ENCODE measurements at regions not wholly inside any gene's neighbourhood (a gene's known extent, or its start where the extent isn't known, plus 50 kb on each side); places are given as distances from the start of the nearest gene placed in this dataset.
"Not testable (repeated sequence)": the region's sequence is repeated elsewhere in the genome, so short reads cannot be mapped to it uniquely, and the experiment has no call there.

DNA sequence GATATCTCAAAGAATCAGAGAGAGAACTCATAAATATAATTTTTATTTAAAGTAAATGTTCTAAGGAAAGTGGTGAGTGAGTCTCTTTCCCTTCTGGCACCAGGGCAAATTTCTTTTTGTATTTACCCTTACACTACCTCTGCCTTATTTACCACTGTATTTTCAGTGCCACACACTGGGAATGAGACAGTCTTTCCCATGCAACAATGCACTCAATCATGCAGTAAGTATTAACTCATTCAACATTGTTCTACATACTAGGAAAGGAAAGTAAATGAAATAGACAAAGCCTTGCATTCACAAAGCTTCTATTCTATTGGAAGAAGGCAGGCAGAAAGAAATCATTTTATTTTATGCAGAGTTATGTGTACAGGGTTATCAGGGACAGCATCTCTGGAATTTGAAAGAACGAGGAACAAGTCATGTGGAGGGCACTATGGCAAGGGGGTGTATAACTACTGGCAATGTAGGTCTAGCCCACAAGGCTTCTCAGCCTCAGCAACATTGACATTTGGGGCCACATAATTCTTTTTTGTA lies 129.8 kb upstream of the PRDX6 start:
- DNase-seq = no peak

DNA sequence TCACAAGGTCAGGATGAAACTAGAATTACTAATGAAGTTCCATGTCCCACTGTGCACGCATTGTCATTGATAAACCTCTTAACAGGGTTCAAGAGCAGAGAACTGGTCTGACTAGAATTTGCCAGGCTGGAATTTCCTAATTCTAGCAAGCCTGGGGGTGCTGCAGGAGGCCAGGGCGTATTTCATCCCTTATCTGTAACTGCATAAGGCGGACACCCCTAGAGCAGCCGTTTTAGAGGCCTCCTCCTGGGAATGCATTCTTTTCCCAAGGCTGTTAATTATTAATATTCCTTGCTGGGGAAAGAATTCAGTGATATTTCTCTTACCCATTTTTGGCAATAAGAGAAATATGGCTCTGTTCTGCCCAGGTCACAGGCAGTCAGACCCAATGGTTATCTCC lies 124.5 kb upstream of the PRDX6 start:
- DNase-seq = not testable (repeated sequence)

DNA sequence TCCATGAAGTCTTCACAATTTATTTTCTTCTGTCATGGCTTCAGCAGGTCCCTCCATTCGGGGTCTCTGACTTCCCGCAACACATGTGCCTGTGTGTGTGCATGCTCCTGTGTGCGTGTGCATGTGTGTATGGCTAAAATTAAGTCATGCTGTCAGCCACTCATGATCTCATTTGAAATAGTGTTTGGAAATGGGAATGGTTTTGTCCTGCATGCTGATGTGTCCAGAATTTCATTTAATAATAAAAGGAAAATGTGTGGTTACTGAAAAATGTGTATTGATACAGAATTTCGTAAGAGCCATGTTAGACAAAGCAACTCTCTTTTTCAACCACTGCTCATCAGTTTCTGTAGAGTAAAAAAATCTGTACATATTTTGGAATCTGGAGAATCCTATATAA lies 123.8 kb upstream of the PRDX6 start:
- no peak for DNase-seq

DNA sequence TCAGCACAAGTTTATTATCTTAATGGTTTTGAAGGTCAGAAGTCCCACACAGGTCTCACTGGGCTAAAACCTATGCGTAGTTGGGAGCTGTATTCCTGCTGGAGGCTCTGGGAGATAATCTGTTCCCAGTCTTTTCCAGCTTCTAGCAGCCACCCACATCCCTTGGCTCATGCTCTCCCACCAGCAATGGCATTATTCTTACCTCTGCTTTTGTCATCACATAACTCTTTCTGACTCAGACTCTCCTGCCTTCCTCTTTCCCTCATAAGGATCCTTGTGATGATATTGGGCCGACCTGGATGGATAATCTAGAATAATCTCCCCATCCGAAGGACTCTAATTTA lies 122.2 kb upstream of the PRDX6 start:
- DNase-seq = no peak

DNA sequence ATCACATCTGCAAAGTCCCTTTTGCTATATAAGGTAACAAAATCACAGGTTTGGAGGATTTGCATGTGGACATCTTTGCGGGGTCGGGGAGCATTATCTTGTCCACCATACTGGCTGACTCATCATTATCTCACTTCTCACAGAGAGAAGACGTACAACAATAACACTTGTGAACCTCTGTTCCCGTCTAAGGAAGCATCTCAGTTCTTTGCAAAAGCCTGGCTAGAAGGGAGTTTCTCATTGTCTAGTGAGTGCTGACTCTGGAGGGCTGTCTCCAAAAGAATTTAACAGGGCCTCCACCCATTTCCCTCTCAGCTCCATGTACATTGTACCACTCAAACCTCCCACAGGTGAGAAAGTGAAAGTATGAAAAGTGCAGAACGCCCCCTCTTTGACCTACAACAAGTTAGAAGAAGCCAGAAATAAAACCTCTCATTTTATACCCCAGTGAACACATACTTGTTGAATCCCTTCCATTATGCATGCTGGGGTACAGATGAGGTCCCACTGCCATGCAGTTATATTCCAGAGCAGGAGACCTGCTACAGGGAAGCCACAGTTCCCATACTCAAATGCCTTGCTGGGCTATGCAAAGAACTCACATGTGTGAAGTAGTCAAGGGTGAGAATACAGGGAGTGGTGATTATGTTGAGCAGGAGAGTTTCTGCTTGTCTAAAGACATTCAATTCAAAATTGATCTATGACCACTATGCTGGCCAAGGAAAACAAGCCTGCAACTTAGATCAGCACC lies 121.7 kb upstream of the PRDX6 start:
- no peak for DNase-seq

DNA sequence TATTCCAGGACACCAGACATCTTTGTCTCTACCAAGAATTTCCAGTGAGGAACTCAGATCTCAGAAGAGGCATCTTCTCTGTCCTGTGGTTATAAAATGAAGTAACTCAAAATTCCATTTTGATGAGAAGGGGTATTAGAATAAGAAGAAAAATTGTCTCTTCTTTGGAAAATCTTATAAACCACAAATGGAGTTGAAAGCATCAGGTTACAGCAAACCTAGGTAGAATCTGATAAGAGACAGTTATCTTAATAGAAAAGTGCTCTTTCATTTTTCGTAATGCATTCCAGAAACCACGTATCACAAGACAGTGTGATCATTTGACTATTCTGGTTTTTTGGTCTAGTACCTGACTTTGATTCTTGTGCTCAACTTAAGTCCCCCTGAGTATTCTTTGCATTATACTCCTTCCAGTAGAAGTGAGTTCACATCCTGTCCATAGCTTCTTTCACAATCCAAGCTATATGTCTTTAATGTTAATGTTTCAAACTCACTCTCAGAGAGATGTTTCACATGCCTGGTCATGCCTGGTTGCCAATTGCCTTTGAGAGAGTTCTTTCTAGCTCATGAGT lies 120.9 kb upstream of the PRDX6 start:
- no peak for DNase-seq

DNA sequence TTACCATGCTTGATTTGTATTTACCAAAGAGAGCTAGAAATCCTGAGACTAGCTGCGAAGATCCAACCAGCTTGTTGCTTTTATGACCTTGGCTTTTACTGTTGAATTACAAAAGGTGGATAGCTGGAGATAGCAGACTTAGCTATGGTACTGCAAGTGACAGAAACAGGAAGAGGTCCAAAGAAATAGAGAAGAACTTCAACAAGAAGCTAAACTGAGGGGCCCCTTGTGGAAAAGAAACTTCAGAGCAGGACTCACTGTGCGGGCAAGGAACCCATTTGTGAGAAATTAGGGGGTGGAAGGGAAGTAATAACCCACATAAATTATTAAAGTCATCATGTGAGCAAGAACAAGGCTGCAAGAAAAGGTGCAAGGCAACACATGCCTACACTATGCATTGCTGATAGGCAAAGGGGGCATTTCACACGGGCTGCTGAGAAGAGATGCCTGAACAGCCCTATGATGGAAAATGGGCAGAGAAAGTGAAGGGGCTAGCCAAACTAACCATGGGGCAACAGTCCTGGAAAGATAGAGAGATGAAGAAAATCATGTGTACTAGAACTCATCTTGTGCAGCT lies 116.6 kb upstream of the PRDX6 start:
- DNase-seq = no peak

DNA sequence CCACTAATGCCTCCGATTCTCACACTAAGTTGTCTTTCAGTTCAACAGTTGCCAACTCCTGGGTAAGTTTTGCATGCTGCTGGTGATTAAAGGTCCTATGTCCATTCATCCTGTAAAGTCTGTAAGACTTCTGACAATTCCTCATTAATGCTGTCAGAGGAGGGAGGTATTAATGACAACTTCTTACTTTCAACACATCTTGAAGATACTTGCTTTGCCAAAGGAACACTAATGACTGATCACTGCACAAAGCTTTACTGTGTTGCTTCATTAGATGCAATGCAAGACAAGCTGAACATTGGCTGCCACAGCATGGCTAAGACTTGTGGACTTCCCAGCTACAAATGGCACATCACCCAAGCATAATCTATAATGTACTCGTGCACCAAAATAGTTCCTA lies 114.6 kb upstream of the PRDX6 start:
- no peak for DNase-seq

DNA sequence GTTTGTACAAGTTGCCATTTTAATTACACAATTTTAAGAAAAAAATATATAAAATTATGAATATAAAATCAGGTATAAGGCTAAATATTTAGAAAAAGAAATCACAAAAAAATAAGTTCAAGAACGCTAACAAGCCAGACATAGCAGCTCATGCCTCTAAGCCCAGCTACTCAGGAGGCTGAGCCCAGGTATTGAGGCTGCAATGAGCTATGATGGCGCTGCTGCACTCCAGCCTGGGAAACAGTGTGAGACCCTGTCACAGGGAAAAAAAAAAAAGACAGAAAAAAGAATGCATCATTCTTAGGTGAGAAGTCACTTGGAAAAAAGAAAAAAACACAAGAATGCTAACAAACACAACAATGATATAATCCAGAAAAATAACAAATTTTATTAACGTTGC lies 112.3 kb upstream of the PRDX6 start:
- DNase-seq = no peak

DNA sequence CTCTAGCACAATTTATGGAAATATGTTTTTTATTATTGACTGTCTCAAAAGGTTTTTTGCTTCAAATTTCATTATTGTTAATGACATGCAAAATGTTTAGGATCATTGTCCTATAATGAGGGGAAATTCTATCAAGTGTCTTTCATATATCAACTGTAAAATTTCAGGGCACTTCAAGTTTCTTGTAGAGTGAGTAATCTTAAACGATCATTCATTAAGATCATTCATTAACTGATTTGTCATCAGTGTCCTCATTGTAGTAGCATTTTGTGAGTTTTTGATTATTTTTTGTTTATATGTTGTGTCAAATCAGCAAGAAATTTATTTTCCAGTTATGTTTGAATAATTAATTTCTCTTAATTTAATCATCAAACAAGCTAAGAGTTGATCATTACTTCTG lies 111.8 kb upstream of the PRDX6 start:
- no peak for DNase-seq

DNA sequence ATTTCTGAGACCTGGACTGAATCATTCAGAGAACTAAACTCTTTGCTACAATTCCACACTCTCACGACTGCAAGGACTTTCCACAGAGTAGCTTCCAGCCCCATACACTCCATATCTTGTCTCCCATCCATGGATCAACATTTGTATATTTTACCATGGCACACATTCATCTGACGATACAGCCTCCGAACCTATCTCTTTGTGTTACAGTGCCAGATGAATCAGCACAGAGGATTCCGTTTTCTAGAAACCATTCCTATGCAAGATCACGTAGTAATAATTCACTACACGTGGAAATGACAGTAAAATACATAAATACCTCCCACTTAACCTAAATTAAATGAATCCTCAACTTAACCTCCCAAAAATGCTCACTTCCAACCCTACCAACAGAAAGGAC lies 110.0 kb upstream of the PRDX6 start:
- no peak for DNase-seq

DNA sequence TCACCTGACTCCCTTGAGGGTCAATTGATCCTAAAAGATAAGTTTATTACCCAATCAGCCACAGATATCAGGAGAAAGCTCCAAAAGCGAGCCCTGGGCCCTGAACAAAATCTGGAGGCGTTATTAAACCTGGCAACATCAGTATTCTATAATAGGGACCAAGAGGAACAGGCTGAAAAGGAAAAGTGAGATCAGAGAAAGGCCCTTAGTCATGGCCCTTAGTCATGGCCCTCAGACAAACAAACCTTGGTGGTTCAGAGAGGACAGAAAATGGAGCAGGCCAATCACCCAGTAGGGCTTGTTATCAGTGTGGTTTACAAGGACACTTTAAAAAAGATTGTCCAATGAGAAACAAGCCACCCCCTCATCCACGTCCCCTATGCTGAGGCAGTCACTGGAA lies 106.5 kb upstream of the PRDX6 start:
- DNase-seq = not testable (repeated sequence)

DNA sequence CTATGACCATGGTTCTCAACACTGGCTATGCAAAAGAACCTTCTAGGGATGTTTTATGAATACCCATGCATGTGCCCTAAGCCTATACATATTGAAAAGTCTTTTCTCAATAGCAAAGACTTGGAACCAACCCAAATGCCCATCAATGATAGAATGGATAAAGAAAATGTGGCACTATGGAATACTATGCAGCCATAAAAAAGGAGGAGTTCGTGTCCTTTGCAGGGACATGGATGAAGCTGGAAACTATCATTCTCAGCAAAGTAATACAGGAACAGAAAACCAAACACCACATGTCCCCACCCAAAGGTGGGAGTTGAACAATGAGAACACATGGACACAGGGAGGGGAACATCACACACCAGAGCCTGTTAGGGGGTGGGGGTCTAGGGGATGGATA lies 101.1 kb upstream of the PRDX6 start:
- DNase-seq = not testable (repeated sequence)

DNA sequence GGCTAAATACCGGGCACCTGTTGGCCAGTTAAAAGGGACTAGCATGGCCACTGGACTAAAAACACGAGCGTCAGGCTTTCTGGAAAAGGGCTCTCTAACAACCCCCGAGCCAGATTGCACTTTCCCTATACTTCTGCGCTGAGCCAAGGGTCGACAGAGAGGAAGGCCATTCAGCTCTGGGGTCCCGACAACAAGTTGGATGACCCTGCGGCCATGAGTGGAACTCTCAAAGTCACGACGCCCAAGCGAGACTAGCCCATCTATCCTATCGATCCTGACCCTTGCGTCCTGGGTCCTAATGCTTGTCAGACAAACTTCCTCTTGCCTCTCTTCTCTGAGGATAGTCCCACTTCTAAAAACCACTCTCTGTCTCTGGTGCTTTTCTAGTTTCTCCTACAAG lies 99.9 kb upstream of the PRDX6 start:
- DNase-seq = no peak

DNA sequence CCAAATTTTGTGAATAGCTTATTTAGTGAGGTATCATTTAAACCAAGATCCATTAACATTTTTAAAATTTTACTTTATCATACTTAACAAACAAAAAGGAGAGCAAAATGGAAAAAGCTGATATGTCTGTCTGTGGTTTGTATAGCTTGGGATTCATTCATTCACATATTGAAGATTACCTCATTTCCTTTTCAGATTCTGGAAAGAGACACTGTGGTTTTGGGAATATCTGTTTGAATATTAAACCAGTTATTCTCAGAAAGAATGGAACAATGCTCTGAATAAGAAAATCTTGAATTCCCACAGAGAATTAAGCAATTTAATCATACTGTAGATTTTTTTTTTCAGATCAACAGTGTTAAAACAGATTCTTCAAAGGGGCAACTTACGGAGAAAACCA lies 93.8 kb upstream of the PRDX6 start:
- no peak for DNase-seq

DNA sequence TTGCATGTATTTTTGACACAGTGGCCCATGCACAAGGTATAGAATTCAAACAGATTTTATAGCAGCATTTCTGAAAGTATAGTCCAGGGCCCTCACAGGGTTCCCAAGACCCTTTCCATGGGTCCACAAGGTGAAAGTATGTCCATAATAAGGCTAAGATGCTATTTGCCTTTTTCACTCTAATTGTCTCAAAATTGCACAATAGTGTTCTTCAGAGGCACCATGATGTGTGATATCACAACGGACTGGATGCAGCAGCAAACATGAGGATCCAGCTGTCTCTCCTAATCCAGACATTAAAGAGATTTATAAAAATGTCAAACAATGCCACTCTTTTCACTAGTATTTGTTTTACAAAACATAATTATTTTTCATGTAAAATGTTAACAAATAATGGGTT lies 88.8 kb upstream of the PRDX6 start:
- no peak for DNase-seq

DNA sequence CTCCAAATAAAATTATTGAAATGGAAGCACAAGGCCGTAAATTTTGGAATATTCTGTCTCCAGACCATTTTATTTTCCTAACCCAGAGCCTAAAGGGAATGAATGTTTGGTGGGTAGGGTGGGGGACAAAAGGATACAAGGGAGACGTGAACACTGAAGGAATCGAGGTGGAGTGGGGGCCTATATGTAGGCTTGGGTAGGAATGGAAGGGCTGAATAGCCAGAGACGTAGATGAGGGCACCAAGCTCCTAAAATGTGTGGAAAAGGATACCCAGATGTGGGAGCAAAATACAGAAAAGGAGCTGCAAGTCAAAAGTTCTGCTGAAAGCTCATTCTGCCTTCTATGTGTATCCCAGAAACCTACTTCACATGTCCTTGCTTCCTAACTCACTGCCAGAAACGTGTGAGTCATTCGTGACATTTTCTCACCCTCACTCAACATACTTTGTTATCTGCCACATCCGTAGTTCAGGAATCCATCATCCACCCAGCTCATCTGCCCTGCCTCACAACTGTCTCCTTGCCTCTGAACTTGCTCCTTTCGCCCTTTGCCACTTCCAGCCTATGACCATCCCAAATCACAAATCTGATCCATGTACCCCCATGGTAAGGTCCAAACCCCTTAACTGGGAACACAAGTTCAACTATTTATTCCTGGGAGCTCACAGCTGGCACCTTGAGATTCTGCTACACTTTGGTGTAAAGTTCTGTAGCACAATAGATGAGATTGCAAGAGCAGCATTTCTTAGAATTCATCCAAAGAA lies 84.1 kb upstream of the PRDX6 start:
- DNase-seq = no peak

DNA sequence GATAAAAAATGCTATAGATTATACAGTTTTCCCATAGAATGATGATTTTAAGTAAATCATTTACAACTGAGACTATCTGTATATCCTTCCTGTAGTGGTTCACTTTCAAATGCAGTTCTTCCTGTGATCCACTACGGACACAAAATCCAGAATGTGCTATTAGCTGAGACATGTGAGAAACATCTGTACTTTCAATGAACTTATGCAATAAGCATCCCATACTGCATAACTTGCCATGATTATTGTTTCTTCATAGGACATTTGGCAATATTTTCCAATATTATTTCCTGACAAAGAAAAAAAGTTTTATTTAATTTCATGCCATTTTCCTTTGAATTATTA lies 83.5 kb upstream of the PRDX6 start:
- no peak for DNase-seq

DNA sequence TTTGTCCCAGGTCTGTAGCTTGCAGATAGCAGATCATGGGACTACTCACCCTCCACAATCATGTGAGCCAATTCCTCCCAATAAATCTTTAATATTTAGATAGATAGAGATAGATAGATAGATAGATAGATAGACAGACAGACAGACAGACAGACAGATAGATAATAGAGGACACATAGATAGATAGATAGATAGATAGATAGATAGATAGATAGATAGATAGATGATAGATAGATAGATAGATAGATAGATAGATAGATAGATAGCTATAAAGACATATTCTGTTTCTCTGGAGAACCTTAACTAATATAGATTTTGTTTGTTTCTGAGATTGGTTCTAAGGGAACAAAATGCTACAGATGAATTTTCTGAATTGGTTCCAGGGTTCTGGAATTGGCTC lies 82.3 kb upstream of the PRDX6 start:
- not testable (repeated sequence) for DNase-seq

DNA sequence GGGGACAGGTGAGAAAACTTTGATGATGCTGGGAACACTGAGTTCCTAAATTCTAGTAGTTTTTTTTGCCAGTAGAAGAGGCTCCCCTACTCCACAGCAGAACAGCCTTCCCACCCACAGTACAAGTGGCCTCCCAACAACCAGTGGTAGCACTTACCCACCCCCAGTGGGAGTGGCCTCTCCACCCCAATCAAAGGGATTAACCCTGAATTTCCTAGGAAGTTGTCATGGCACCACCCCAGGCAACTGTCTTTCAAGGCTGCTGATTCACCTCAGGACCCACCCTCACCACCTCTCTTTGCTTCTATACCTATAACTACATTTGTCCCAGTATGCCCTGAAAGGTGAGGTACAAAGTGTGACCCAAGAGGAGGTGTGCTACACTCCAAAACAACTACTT lies 81.4 kb upstream of the PRDX6 start:
- no peak for DNase-seq

DNA sequence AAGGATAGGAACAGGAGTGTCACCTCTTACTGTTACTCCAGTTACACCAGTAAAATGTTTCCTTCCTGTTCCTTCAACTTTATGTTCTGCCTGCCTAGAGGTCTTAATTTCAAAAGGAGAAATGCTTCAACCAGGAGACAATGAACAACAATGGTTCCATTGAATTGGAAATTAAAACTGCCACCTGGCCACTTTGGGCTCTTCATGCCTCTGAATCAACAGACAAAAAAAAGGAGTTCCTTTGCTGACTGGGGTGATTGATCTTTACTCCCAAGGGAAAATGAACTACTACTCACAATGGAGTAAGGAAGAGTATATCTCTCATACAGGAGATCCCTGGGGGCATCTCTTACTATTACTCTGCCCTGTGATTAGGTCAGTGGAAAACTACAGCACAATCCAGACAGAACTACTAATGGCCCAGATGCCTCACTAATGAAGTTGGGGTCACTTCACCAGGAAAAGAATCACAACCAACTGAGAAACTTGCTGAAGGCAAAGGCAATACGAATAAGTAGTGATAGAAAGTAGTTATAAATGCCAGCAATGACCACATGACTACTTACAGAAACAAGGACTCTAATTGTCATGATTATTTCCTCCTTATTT lies 76.6 kb upstream of the PRDX6 start:
- no peak for DNase-seq

DNA sequence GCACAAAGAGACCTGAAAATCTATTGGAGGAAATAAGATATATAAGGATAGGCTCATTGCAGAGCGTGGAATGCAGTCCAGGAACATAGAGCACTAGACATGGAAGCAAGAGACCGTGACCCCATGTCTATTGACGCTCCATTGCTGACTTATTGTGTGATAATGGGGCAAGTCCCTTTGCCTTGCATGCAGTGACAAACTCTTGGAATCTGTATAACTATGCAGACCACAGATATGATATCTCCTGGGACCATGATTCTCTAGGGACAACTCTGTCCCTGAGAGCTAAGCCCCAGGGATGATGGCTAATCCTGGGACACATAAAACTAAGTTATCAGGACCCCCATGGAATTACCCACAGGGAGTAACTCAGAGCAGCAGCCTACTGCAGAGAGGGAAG lies 73.1 kb upstream of the PRDX6 start:
- DNase-seq = no peak

DNA sequence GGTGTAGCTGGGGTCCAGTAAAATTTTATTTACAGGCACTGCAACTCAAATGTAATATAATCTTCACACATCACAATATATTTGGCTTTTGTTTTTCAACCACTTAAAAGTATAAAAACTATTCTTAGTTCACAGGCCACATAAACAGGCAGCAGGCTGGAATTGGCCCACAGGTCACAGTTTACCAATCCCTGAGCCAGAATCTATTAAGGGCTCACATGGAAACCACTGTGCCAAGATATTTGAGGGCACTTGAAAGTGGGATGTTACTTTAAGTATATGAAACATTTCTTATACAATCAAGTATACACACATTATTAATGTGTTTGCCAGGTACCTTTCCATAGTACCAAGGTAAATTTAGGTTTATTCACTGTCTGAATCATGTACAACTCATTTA lies 71.9 kb upstream of the PRDX6 start:
- no peak for DNase-seq

DNA sequence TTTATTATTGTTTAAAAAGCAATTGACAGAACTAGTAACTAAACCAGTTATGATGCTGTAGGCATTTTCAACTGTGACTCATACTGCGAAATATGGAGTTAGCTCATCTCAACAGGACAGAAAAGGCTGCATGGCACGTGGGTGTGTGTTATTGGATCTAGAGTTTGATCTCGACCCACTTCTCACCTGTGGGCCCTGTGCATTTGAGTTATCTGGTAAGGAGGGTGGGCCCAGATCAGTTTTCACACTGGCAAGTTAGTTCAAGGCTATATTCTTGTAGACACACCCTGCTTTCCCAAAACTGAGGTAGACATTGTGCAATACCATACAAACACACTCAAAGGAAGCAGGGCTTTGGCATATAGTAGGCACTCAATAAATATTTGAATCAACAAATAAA lies 71.3 kb upstream of the PRDX6 start:
- DNase-seq = peak; percentile 33
